K562 (cell line): ENCODE measurements at regions not wholly inside any gene's neighbourhood (a gene's known extent, or its start where the extent isn't known, plus 50 kb on each side); places are given as distances from the start of the nearest gene placed in this dataset.

Experiments used
- ARID3B ChIP-seq: fragments of 250-450 bp; sonication (Bioruptor Pico); IDR thresholded peaks from 2 replicates; pipeline ENCODE4 v1.4.0; 2020; ENCODE audit warnings: borderline replicate concordance
- CEBPG ChIP-seq, 3 experiments: fragments of 200-800 bp in 1 of 3; sonication (Bioruptor generic) in 1 of 3; sonication (generic) in 1 of 3; formaldehyde crosslinking in 1 of 3; IDR thresholded peaks in 2 of 3; conservative IDR thresholded peaks in 1 of 3; 2 replicates each; pipeline versions ENCODE4 v1.6.1 to v1.8.0; 2016 to 2022; ENCODE audit warnings: missing compliant biosample characterization in 2 of 3, missing genetic modification characterization in 2 of 3, mild to moderate bottlenecking in 1 of 3, missing genetic modification reagents in 1 of 3
- CHD1 ChIP-seq: fragments of 200-600 bp; sonication (generic); IDR thresholded peaks from one replicate; pipeline ENCODE4 v1.6.1; 2012; ENCODE audit warnings: mild to moderate bottlenecking, moderate library complexity, low read length, inconsistent platforms
- ETS1 ChIP-seq: conservative IDR thresholded peaks from 2 replicates; pipeline ENCODE4 v1.6.1; 2011; ENCODE audit warnings: low read depth, mild to moderate bottlenecking, low read length; ENCODE audit not compliant: control insufficient read depth
- EWSR1 ChIP-seq: fragments of 450-650 bp; IDR thresholded peaks from 2 replicates; pipeline ENCODE4 v1.6.1; 2018; ENCODE audit warnings: borderline replicate concordance, mild to moderate bottlenecking, low read depth, moderate library complexity; ENCODE audit not compliant: partially characterized antibody
- GABPB1 ChIP-seq: sonication (generic); formaldehyde crosslinking; IDR thresholded peaks from 2 replicates; pipeline ENCODE4 v1.8.0; 2022; ENCODE audit warnings: mild to moderate bottlenecking, missing genetic modification reagents
- GATA2 ChIP-seq: sonication (generic); formaldehyde crosslinking; IDR thresholded peaks from 2 replicates; pipeline ENCODE4 v1.4.0; 2020; ENCODE audit warnings: mild to moderate bottlenecking, missing genetic modification reagents
- HDAC3 ChIP-seq: fragments of 450-650 bp; IDR thresholded peaks from 2 replicates; pipeline ENCODE4 v1.6.1; 2018; ENCODE audit warnings: borderline replicate concordance, mild to moderate bottlenecking, moderate library complexity; ENCODE audit not compliant: partially characterized antibody
- IRF9 ChIP-seq: fragments of 450-650 bp; IDR thresholded peaks from 2 replicates; pipeline ENCODE4 v1.6.1; 2016; ENCODE audit warnings: missing biosample characterization, missing genetic modification characterization
- KLF1 ChIP-seq: fragments of 450-650 bp; IDR thresholded peaks from 2 replicates; pipeline ENCODE4 v1.6.1; 2016; ENCODE audit warnings: missing genetic modification characterization, missing compliant biosample characterization
- MTA3 ChIP-seq: fragments of 450-650 bp; formaldehyde crosslinking; IDR thresholded peaks from 2 replicates; pipeline ENCODE4 v1.6.1; 2017; ENCODE audit warnings: mild to moderate bottlenecking, borderline replicate concordance
- PKNOX1 ChIP-seq: fragments of 450-650 bp; IDR thresholded peaks from 2 replicates; pipeline ENCODE4 v1.6.1; 2016
- POLR3G ChIP-seq: IDR thresholded peaks from 2 replicates; pipeline ENCODE4 v1.6.1; 2011; ENCODE audit not compliant: insufficient read length, insufficient replicate concordance; ENCODE audit errors: extremely low read depth
- PURB ChIP-seq: sonication (generic); formaldehyde crosslinking; IDR thresholded peaks from 2 replicates; pipeline ENCODE4 v1.9.0; 2021; ENCODE audit warnings: low read depth, mild to moderate bottlenecking, missing genetic modification reagents
- SAFB ChIP-seq: fragments of 200-400 bp; formaldehyde crosslinking; IDR thresholded peaks from 2 replicates; pipeline ENCODE4 v1.6.1; 2017; ENCODE audit warnings: low read depth, low read length, borderline replicate concordance
- ZBTB9 ChIP-seq: fragments of 450-650 bp; formaldehyde crosslinking; IDR thresholded peaks from 2 replicates; pipeline ENCODE4 v1.4.0; 2020; ENCODE audit warnings: mild to moderate bottlenecking, moderate library complexity
- ZNF124 ChIP-seq: sonication (generic); formaldehyde crosslinking; IDR thresholded peaks from 2 replicates; pipeline ENCODE4 v1.8.1; 2022; ENCODE audit warnings: missing genetic modification reagents
- ZNF197 ChIP-seq: fragments of 200-800 bp; sonication (Bioruptor generic); IDR thresholded peaks from 2 replicates; pipeline ENCODE4 v1.6.1; 2016; ENCODE audit warnings: low read depth, missing genetic modification characterization, missing compliant biosample characterization
- ZNF253 ChIP-seq: fragments of 250-450 bp; sonication (Bioruptor Pico); conservative IDR thresholded peaks from 2 replicates; pipeline ENCODE4 v1.6.1; 2021; ENCODE audit warnings: mild to moderate bottlenecking
- ZNF644 ChIP-seq: fragments of 200-800 bp; sonication (Bioruptor generic); IDR thresholded peaks from 2 replicates; pipeline ENCODE4 v1.6.1; 2016; ENCODE audit warnings: low read depth, missing genetic modification characterization, missing compliant biosample characterization

GRCh38 chr10:15440204-15440711 lies 69.2 kb upstream of the FAM171A1 start (continued):
- TF ChIP-seq CEBPG (CRISPR knock-in tag; IDR thresholded peaks at IDR 0.05): no peak
- TF ChIP-seq CEBPG (tag; conservative IDR thresholded peaks at IDR 0.05 in 1 of 2, IDR thresholded peaks at IDR 0.05 in 1 of 2): no peak
- TF ChIP-seq POLR3G: no peak
- TF ChIP-seq ZNF197 (CRISPR knock-in tag): no peak
- TF ChIP-seq HDAC3: no peak
- no peak for TF ChIP-seq ARID3B (CRISPR knock-in tag)
- TF ChIP-seq GABPB1 (CRISPR knock-in tag): no peak
- TF ChIP-seq ZNF124 (CRISPR knock-in tag): no peak
- TF ChIP-seq ZNF644 (tag): no peak
- TF ChIP-seq MTA3: no peak
- no peak for TF ChIP-seq PURB
- no peak for TF ChIP-seq CHD1
- TF ChIP-seq GATA2 (CRISPR knock-in tag): no peak
- no peak for TF ChIP-seq IRF9 (tag)
- no peak for TF ChIP-seq ZNF253 (CRISPR knock-in tag)
- no peak for TF ChIP-seq SAFB
- TF ChIP-seq KLF1 (tag): no peak
- no peak for TF ChIP-seq EWSR1
- no peak for TF ChIP-seq ETS1
- no peak for TF ChIP-seq ZBTB9 (CRISPR knock-in tag)
- TF ChIP-seq PKNOX1: no peak
